ENCODE measurements at regions not wholly inside any gene's neighbourhood (a gene's known extent, or its start where the extent isn't known, plus 50 kb on each side); places are given as distances from the start of the nearest gene placed in this dataset.
A peak's percentile ranks its signal among the peaks of the same experiment; 100 is the strongest.

GRCh38 chr10:91705948-91706670 lies 73.2 kb upstream of the PPP1R3C start (continued):
- TF ChIP-seq ZNF280B (CRISPR knock-in tag; IDR thresholded peaks at IDR 0.05) (no peak), SMAD4 (CRISPR knock-in tag; conservative IDR thresholded peaks at IDR 0.05) (peak; percentile 74; the same call in 1 of the 2 replicates), ZNF655 (CRISPR knock-in tag; IDR thresholded peaks at IDR 0.05) (no peak), NFATC3 (IDR thresholded peaks at IDR 0.05) (no peak), NFE2 (IDR thresholded peaks at IDR 0.05; ENCODE audit: low read depth) (no peak), AFF1 (IDR thresholded peaks at IDR 0.05; ENCODE audit: low read depth in 1 of 2, partially characterized antibody in 2 of 2) (peak in 1 of 2 experiments; percentile 27), ZBED1 (IDR thresholded peaks at IDR 0.05) (no peak), MYC (IDR thresholded peaks at IDR 0.05; ENCODE audit: low read depth, low read length) (no peak), MYC (CRISPR knock-in tag; IDR thresholded peaks at IDR 0.05; ENCODE audit: borderline replicate concordance, low read depth) (peak; percentile 67; the same call in 1 of the 2 replicates), ZNF175 (CRISPR knock-in tag; IDR thresholded peaks at IDR 0.05; ENCODE audit: low read depth) (peak; percentile 79), ESRRA (IDR thresholded peaks at IDR 0.05; ENCODE audit: borderline replicate concordance, low read depth) (peak; percentile 77), NCOA4 (IDR thresholded peaks at IDR 0.05; ENCODE audit: partially characterized antibody) (no peak), ZNF395 (CRISPR knock-in tag; IDR thresholded peaks at IDR 0.05) (peak; percentile 78), DPF2 (IDR thresholded peaks at IDR 0.05) (no peak), SRSF9 (IDR thresholded peaks at IDR 0.05; ENCODE audit: borderline replicate concordance, low read depth, low read length) (no peak), JUN (IDR thresholded peaks at IDR 0.05; ENCODE audit: borderline replicate concordance, low read depth, low read length) (no peak), JUN (CRISPR knock-in tag; IDR thresholded peaks at IDR 0.05; ENCODE audit: borderline replicate concordance) (no peak), ATF7 (IDR thresholded peaks at IDR 0.05) (peak; percentile 64; the same call in 1 of the 2 replicates), ZNF696 (CRISPR knock-in tag; conservative IDR thresholded peaks at IDR 0.05) (no peak), ZNF347 (CRISPR knock-in tag; IDR thresholded peaks at IDR 0.05; ENCODE audit: low read depth) (no peak), KLF13 (tag; IDR thresholded peaks at IDR 0.05; ENCODE audit: borderline replicate concordance, low read depth) (no peak)
